ENCODE measurements at regions not wholly inside any gene's neighbourhood (a gene's known extent, or its start where the extent isn't known, plus 50 kb on each side); places are given as distances from the start of the nearest gene placed in this dataset.

- TF ChIP-seq, protein P1, sequence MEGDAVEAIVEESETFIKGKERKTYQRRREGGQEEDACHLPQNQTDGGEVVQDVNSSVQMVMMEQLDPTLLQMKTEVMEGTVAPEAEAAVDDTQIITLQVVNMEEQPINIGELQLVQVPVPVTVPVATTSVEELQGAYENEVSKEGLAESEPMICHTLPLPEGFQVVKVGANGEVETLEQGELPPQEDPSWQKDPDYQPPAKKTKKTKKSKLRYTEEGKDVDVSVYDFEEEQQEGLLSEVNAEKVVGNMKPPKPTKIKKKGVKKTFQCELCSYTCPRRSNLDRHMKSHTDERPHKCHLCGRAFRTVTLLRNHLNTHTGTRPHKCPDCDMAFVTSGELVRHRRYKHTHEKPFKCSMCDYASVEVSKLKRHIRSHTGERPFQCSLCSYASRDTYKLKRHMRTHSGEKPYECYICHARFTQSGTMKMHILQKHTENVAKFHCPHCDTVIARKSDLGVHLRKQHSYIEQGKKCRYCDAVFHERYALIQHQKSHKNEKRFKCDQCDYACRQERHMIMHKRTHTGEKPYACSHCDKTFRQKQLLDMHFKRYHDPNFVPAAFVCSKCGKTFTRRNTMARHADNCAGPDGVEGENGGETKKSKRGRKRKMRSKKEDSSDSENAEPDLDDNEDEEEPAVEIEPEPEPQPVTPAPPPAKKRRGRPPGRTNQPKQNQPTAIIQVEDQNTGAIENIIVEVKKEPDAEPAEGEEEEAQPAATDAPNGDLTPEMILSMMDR (conservative IDR thresholded peaks at IDR 0.05; ENCODE audit: low read depth, low read length), result no peak
- no peak for TF ChIP-seq EZH2 (IDR thresholded peaks at IDR 0.05; ENCODE audit: low read length, unreplicated experiment)
Observed at GRCh38 chr22:49080631-49081030, 747.0 kb downstream of the BRD1 start.

Data from PC-3 (cell line).